ENCODE measurements at regions not wholly inside any gene's neighbourhood (a gene's known extent, or its start where the extent isn't known, plus 50 kb on each side); places are given as distances from the start of the nearest gene placed in this dataset.
"Not testable (repeated sequence)": the region's sequence is repeated elsewhere in the genome, so short reads cannot be mapped to it uniquely, and the experiment has no call there.

GRCh38 chr16:13348416-13348815 lies 447.0 kb downstream of the SHISA9 start:
- no peak for DNase-seq
- TF ChIP-seq POLR2AphosphoS5 (IDR thresholded peaks at IDR 0.05) (no peak), EP300 (IDR thresholded peaks at IDR 0.05) (no peak), POLR2A (IDR thresholded peaks at IDR 0.05) (no peak), CTCF (IDR thresholded peaks at IDR 0.05) (no peak)
- WGBS, 2 donors: 93 to 94% methylated on average over 6 of the region's 6 CpGs

GRCh38 chr16:13350000-13350399 lies 448.6 kb downstream of the SHISA9 start:
- intact Hi-C loops (cut with DNase I): no loop called here
- Histone ChIP-seq H3K9me3 (no peaks in the 10 kb centered on the region), H3K4me3 (no peak overlapping the region), H3K27ac (no peak overlapping the region), H3K27me3 (no peaks in the 10 kb centered on the region), H3K4me1 (no peaks in the 10 kb centered on the region), H3K36me3 (no peaks in the 10 kb centered on the region)
- TF ChIP-seq CTCF (IDR thresholded peaks at IDR 0.05) (no peak), POLR2AphosphoS5 (IDR thresholded peaks at IDR 0.05) (no peak), EP300 (IDR thresholded peaks at IDR 0.05) (no peak), POLR2A (IDR thresholded peaks at IDR 0.05) (no peak)
- no peak for DNase-seq
- WGBS, 2 donors: 86 to 88% methylated on average over 4 of the region's 4 CpGs

More at GRCh38 chr16:13348416-13348815, 447.0 kb downstream of the SHISA9 start:
- no peaks in the 10 kb centered on the region for H3K27me3 ChIP-seq
- H3K4me1 ChIP-seq: no peaks in the 10 kb centered on the region
- no peak overlapping the region for H3K4me3 ChIP-seq
- intact Hi-C loops (cut with DNase I): no loop called here
- H3K9me3 ChIP-seq: no peaks in the 10 kb centered on the region
- H3K36me3 ChIP-seq: no peaks in the 10 kb centered on the region
- H3K27ac ChIP-seq: no peak overlapping the region

- Histone ChIP-seq H3K27ac (no peak overlapping the region), H3K9me3 (no peaks in the 10 kb centered on the region), H3K36me3 (no peaks in the 10 kb centered on the region), H3K27me3 (no peaks in the 10 kb centered on the region), H3K4me3 (no peak overlapping the region), H3K4me1 (no peaks in the 10 kb centered on the region)
- 53 to 61% methylated on average over 6 of the region's 6 CpGs for WGBS, 2 donors
- TF ChIP-seq EP300 (IDR thresholded peaks at IDR 0.05) (no peak), POLR2AphosphoS5 (IDR thresholded peaks at IDR 0.05) (no peak)
- no peak for DNase-seq
- intact Hi-C loops (cut with DNase I): no loop called here
Measured at GRCh38 chr16:13351181-13351580, 449.8 kb downstream of the SHISA9 start.

- no peaks in the 10 kb centered on the region for H3K27me3 ChIP-seq
- no peak for DNase-seq
- no peaks in the 10 kb centered on the region for H3K36me3 ChIP-seq
- TF ChIP-seq POLR2AphosphoS5 (IDR thresholded peaks at IDR 0.05) (no peak), POLR2A (IDR thresholded peaks at IDR 0.05) (no peak), EP300 (IDR thresholded peaks at IDR 0.05) (no peak), CTCF (IDR thresholded peaks at IDR 0.05) (no peak)
- H3K27ac ChIP-seq: no peak overlapping the region
- intact Hi-C loops (cut with DNase I): no loop called here
- no peak overlapping the region for H3K4me3 ChIP-seq
- WGBS, 2 donors: 52 to 60% methylated on average over 4 of the region's 4 CpGs
- no peaks in the 10 kb centered on the region for H3K9me3 ChIP-seq
- no peaks in the 10 kb centered on the region for H3K4me1 ChIP-seq
Measured at GRCh38 chr16:13351601-13352217, 450.3 kb downstream of the SHISA9 start.

GRCh38 chr16:13352796-13353195 lies 451.4 kb downstream of the SHISA9 start:
- H3K27ac ChIP-seq; DNase-seq; H3K9me3 ChIP-seq; H3K4me3 ChIP-seq; H3K36me3 ChIP-seq; H3K4me1 ChIP-seq; intact Hi-C loops (cut with DNase I); H3K27me3 ChIP-seq: not testable (repeated sequence)
- 68 to 81% methylated on average over 6 of the region's 7 CpGs for WGBS, 2 donors

- DNase-seq; intact Hi-C loops (cut with DNase I); H3K4me1 ChIP-seq; H3K9me3 ChIP-seq; H3K27ac ChIP-seq; H3K27me3 ChIP-seq; H3K4me3 ChIP-seq; H3K36me3 ChIP-seq: not testable (repeated sequence)
- 78 to 80% methylated on average over 4 of the region's 4 CpGs for WGBS, 2 donors
Measured at GRCh38 chr16:13357842-13358241, 456.4 kb downstream of the SHISA9 start.

Measured in sigmoid colon (tissue), 6 donors.